ENCODE measurements at regions not wholly inside any gene's neighbourhood (a gene's known extent, or its start where the extent isn't known, plus 50 kb on each side); places are given as distances from the start of the nearest gene placed in this dataset.

- TF ChIP-seq YY1 (IDR thresholded peaks at IDR 0.05; ENCODE audit: insufficient read depth, insufficient read length) (no peak), ZNF274 (IDR thresholded peaks at IDR 0.05; ENCODE audit: low read depth, low read length) (no peak)
Measured at GRCh38 chr19:23528376-23528775, 133.1 kb upstream of the ZNF91 start.
